ENCODE measurements at regions not wholly inside any gene's neighbourhood (a gene's known extent, or its start where the extent isn't known, plus 50 kb on each side); places are given as distances from the start of the nearest gene placed in this dataset.

GRCh38 chr10:29879862-29880261 is 179.5 kb downstream of the JCAD start:
- dilution Hi-C loops (cut with MboI; ENCODE audit: extremely low pct_ligation_motif_present, low sequenced_read_pairs), result no loop called here
- Histone ChIP-seq H3K4me3 (replicated peaks in 1 of 3; ENCODE audit: insufficient read depth in 1 of 3, low read depth in 1 of 3, low read length in 3 of 3) (no peak overlapping the region), H3K27ac (ENCODE audit: insufficient read depth, low read depth, low read length) (no peak overlapping the region), H4K20me1 (replicated peaks; ENCODE audit: control insufficient read depth, extremely low read depth, insufficient read depth, low read length) (no peaks in the 10 kb centered on the region), H3K9ac (replicated peaks; ENCODE audit: extremely low read depth, insufficient read depth, low read length) (no peak overlapping the region), H3K9me1 (replicated peaks; ENCODE audit: control insufficient read depth, extremely low read depth, insufficient read depth, low read length) (no peaks in the 10 kb centered on the region), H3K27me3 (ENCODE audit: control insufficient read depth in 2 of 2, insufficient read depth in 2 of 2, low read length in 2 of 2) (no peaks in the 10 kb centered on the region), H3K79me2 (ENCODE audit: control insufficient read depth, insufficient read depth, low read length) (no peaks in the 10 kb centered on the region), H3K4me1 (ENCODE audit: control insufficient read depth, extremely low read depth, insufficient read depth, low read length) (peaks cover 6% of the 10 kb centered on the region), H3K9me3 (replicated peaks; ENCODE audit: control insufficient read depth, insufficient read depth, low read length) (no peaks in the 10 kb centered on the region), H3K4me2 (ENCODE audit: insufficient read depth, low read length) (no peak overlapping the region), H3K36me3 (ENCODE audit: control insufficient read depth in 2 of 2, extremely low read depth in 1 of 2, insufficient read depth in 2 of 2, low read length in 2 of 2) (no peaks in the 10 kb centered on the region), H2AFZ (ENCODE audit: low read depth, low read length) (no peak overlapping the region)
- no TSS peak for BruUV-seq (replicated peaks)
- TF ChIP-seq CTCF (IDR thresholded peaks at IDR 0.05; ENCODE audit: extremely low read depth in 1 of 2, insufficient read depth in 1 of 2, low read depth in 1 of 2, low read length in 2 of 2) (no peak), POLR2AphosphoS5 (IDR thresholded peaks at IDR 0.05; ENCODE audit: insufficient read depth, low read depth, low read length) (no peak), FOS (IDR thresholded peaks at IDR 0.05; ENCODE audit: borderline replicate concordance, insufficient read depth, low read length) (no peak), MYC (IDR thresholded peaks at IDR 0.05; ENCODE audit: low read depth, low read length) (no peak), POLR2A (IDR thresholded peaks at IDR 0.05; ENCODE audit: low read depth, low read length) (no peak)
- CTCF ChIA-PET, result interaction anchor here (1.1 to 1.7 kb wide), 2 partner anchors 12 to 19 kb away, joined by 3 to 4 read pairs; no protein-coding TSS in a partner anchor
- DNase-seq (ENCODE audit: low read depth, low spot score), result no peak
- POLR2A ChIA-PET, result no interaction called here
- no peak for FAIRE-seq
- intact Hi-C loops (cut with micrococcal nuclease), result no loop called here

GRCh38 chr10:29878492-29878891 is 180.9 kb downstream of the JCAD start:
- ChIA-PET CTCF (interaction anchor here (1.2 to 1.7 kb wide), 3 partner anchors 10 to 17 kb away, joined by 3 to 4 read pairs (median 3); no protein-coding TSS in a partner anchor), POLR2A (no interaction called here)
- FAIRE-seq, result no peak
- TF ChIP-seq POLR2A (IDR thresholded peaks at IDR 0.05; ENCODE audit: low read depth, low read length), result no peak
- no peak for TF ChIP-seq GATA2 (IDR thresholded peaks at IDR 0.05; ENCODE audit: insufficient read depth, insufficient read length, low read depth, low read length)
- no peak for TF ChIP-seq MYC (IDR thresholded peaks at IDR 0.05; ENCODE audit: low read depth, low read length)
- no peak for TF ChIP-seq JUN (IDR thresholded peaks at IDR 0.05; ENCODE audit: borderline replicate concordance, insufficient read depth, insufficient read length, low read depth)
- no peak for TF ChIP-seq CTCF (IDR thresholded peaks at IDR 0.05; ENCODE audit: extremely low read depth in 1 of 2, insufficient read depth in 1 of 2, low read depth in 1 of 2, low read length in 2 of 2)
- TF ChIP-seq FOS (IDR thresholded peaks at IDR 0.05; ENCODE audit: borderline replicate concordance, insufficient read depth, low read length), result no peak
- no peak for TF ChIP-seq MAX (IDR thresholded peaks at IDR 0.05; ENCODE audit: insufficient read depth, insufficient read length)
- no peak for TF ChIP-seq EZH2 (IDR thresholded peaks at IDR 0.05; ENCODE audit: borderline replicate concordance, low read depth, low read length, severe bottlenecking)
- TF ChIP-seq POLR2AphosphoS5 (IDR thresholded peaks at IDR 0.05; ENCODE audit: insufficient read depth, low read depth, low read length), result no peak
- Histone ChIP-seq H3K79me2 (ENCODE audit: control insufficient read depth, insufficient read depth, low read length) (no peaks in the 10 kb centered on the region), H3K9me1 (replicated peaks; ENCODE audit: control insufficient read depth, extremely low read depth, insufficient read depth, low read length) (no peaks in the 10 kb centered on the region), H3K27me3 (ENCODE audit: control insufficient read depth in 2 of 2, insufficient read depth in 2 of 2, low read length in 2 of 2) (no peaks in the 10 kb centered on the region), H3K36me3 (ENCODE audit: control insufficient read depth in 2 of 2, extremely low read depth in 1 of 2, insufficient read depth in 2 of 2, low read length in 2 of 2) (no peaks in the 10 kb centered on the region), H4K20me1 (replicated peaks; ENCODE audit: control insufficient read depth, extremely low read depth, insufficient read depth, low read length) (no peaks in the 10 kb centered on the region), H3K27ac (ENCODE audit: insufficient read depth, low read depth, low read length) (no peak overlapping the region), H3K9ac (replicated peaks; ENCODE audit: extremely low read depth, insufficient read depth, low read length) (no peak overlapping the region), H3K9me3 (replicated peaks; ENCODE audit: control insufficient read depth, insufficient read depth, low read length) (no peaks in the 10 kb centered on the region), H3K4me2 (ENCODE audit: insufficient read depth, low read length) (no peak overlapping the region), H3K4me3 (replicated peaks in 1 of 3; ENCODE audit: insufficient read depth in 1 of 3, low read depth in 1 of 3, low read length in 3 of 3) (no peak overlapping the region), H3K4me1 (ENCODE audit: control insufficient read depth, extremely low read depth, insufficient read depth, low read length) (peaks cover 9% of the 10 kb centered on the region), H2AFZ (ENCODE audit: low read depth, low read length) (peak overlapping the region; percentile 10)
- no peak for DNase-seq (ENCODE audit: low read depth, low spot score)
- intact Hi-C loops (cut with micrococcal nuclease), result no loop called here
- BruUV-seq (replicated peaks), result no TSS peak
- dilution Hi-C loops (cut with MboI; ENCODE audit: extremely low pct_ligation_motif_present, low sequenced_read_pairs), result no loop called here

Measured in endothelial cell of umbilical vein (primary cell).